Activated naive CD4-positive, alpha-beta T cell treated with anti-CD3 and anti-CD28 coated beads for 36 hours (primary cell): ENCODE measurements at regions not wholly inside any gene's neighbourhood (a gene's known extent, or its start where the extent isn't known, plus 50 kb on each side); places are given as distances from the start of the nearest gene placed in this dataset.

Experiments used
- CTCF ChIA-PET: fragments of 350-600 bp; sonication (Branson Sonifier 250); formaldehyde crosslinking; loops from one replicate; lab custom pipeline; 2021; ENCODE audit warnings: antibody characterized with exemption; lab: Charles Lee
- DNase-seq: peaks from one replicate; pipeline ENCODE4 v3.0.0-alpha.2; 2020
- H3K27ac Mint-ChIP-seq: one replicate; pipeline ENCODE4 v1.8.0; 2021; ENCODE audit warnings: mild to moderate bottlenecking, mixed read lengths
- H3K27me3 Mint-ChIP-seq: one replicate; pipeline ENCODE4 v1.8.0; 2021; ENCODE audit warnings: low read depth, mixed read lengths
- H3K36me3 Mint-ChIP-seq: one replicate; pipeline ENCODE4 v1.8.0; 2021; ENCODE audit warnings: low read depth, mixed read lengths
- H3K4me1 Mint-ChIP-seq: one replicate; pipeline ENCODE4 v1.8.0; 2021; ENCODE audit warnings: low read depth, mixed read lengths
- H3K4me3 Mint-ChIP-seq: one replicate; pipeline ENCODE4 v1.8.0; 2021; ENCODE audit warnings: mild to moderate bottlenecking, moderate library complexity, mixed read lengths
- H3K9me3 Mint-ChIP-seq: one replicate; pipeline ENCODE4 v1.8.0; 2021; ENCODE audit warnings: mixed read lengths
- intact Hi-C: fragments of 100-400 bp; cut with micrococcal nuclease; formaldehyde crosslinking; loops from one replicate; pipeline ENCODE4 v1.15.1; 2023

DNA sequence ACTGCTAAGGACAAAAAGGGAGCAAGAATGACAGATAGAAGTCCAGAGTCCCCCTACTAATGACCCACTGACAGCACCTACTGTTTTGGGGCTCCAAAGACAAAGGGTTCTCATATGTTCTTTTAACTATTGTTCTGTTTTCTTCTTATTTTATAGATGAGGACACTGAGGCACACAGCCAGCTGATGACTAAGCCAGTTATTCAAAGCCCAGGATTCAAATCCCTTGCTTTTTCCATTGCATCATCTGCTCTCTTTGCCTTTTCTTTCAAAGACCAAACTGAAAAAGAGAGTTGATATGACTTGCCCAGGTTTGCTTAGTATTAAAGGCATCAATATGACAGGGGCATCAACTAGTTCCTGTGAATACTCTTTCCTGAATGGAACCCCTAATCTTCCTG lies 299.8 kb downstream of the LRATD1 start:
- DNase-seq, result no peak
- intact Hi-C loops, result no loop called here
- Mint-ChIP-seq H3K9me3 (peaks cover 5% of the 10 kb centered on the region), H3K27ac (no peak overlapping the region), H3K4me1 (no peaks in the 10 kb centered on the region), H3K4me3 (no peak overlapping the region), H3K27me3 (peaks cover 2% of the 10 kb centered on the region), H3K36me3 (peaks cover 1% of the 10 kb centered on the region)
- CTCF ChIA-PET, result no interaction called here

DNA sequence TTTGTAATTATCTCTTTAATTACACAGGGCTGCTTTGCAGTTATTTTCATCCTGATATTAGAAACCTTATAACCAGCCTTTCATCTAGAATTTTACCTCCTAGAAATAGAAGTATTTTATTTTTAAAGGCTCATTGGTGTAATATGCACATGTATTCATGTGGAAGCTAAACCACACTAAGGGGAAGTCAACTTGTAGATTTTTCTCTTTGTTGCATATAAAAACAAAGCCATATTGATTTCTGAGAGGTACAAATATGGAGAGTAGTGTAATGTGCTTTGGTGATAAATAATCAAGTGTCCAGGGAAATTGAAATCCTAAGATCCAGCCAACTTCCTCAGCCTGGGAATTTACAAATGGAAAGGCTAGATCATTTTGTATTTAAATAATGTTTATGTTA lies 301.2 kb downstream of the LRATD1 start:
- no peak for DNase-seq
- Mint-ChIP-seq H3K9me3 (peaks cover 5% of the 10 kb centered on the region), H3K27ac (no peak overlapping the region), H3K4me1 (no peaks in the 10 kb centered on the region), H3K4me3 (no peak overlapping the region), H3K27me3 (peaks cover 2% of the 10 kb centered on the region), H3K36me3 (peaks cover 1% of the 10 kb centered on the region)
- CTCF ChIA-PET, result no interaction called here
- intact Hi-C loops, result no loop called here

DNA sequence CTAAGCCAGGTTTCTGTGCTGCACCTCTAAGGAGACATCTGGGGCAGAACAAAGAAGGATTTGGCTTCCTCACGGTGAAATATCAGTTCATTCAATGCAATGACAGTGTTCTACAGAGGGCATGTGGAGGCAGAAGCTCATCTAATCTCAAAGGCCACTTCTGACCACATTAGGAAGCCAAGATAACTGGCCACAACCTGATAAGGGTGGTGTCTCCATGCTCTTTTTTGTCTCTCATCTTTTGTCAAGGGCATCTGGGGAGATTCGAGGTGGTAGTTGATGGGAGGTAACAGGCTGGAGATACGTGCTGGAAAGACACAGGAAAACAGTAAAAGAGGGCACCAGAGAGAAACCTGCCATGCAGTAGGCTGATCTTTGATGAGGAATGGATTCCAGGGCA lies 303.9 kb downstream of the LRATD1 start:
- Mint-ChIP-seq H3K36me3 (peaks cover 1% of the 10 kb centered on the region), H3K27me3 (no peaks in the 10 kb centered on the region), H3K4me1 (no peaks in the 10 kb centered on the region), H3K27ac (no peak overlapping the region), H3K4me3 (no peak overlapping the region), H3K9me3 (peaks cover 5% of the 10 kb centered on the region)
- CTCF ChIA-PET, result no interaction called here
- no peak for DNase-seq
- intact Hi-C loops, result no loop called here

DNA sequence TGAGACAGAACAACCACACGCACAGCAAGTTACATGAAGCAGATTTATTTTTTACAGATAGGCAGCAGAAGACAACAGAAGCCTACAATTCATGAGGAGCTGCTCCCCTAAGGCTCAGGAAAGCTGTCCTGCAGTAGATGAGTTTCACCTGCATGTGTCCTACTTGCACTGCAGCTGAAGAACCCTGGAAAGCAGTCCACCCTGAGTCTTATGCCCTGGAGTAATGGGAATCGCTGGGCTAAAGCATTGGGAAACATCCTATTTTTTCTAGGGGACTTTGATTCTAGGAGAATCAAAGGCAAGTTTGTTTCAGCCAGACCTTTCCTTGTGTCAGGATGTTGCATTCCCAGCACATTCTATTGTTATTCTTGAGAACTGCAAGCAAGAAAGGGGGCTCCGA lies 304.8 kb downstream of the LRATD1 start:
- Mint-ChIP-seq H3K36me3 (peaks cover 1% of the 10 kb centered on the region), H3K27me3 (no peaks in the 10 kb centered on the region), H3K27ac (no peak overlapping the region), H3K9me3 (peaks cover 5% of the 10 kb centered on the region), H3K4me1 (no peaks in the 10 kb centered on the region), H3K4me3 (no peak overlapping the region)
- DNase-seq, result no peak
- CTCF ChIA-PET, result no interaction called here
- intact Hi-C loops, result no loop called here

- Mint-ChIP-seq H3K27me3 (peaks cover 3% of the 10 kb centered on the region), H3K9me3 (peaks cover 13% of the 10 kb centered on the region), H3K4me1 (no peaks in the 10 kb centered on the region), H3K27ac (no peak overlapping the region), H3K36me3 (peaks cover 1% of the 10 kb centered on the region), H3K4me3 (no peak overlapping the region)
- DNase-seq, result no peak
- CTCF ChIA-PET, result no interaction called here
- intact Hi-C loops, result no loop called here
Measured at GRCh38 chr2:14941151-14941631, 308.7 kb downstream of the LRATD1 start.

DNA sequence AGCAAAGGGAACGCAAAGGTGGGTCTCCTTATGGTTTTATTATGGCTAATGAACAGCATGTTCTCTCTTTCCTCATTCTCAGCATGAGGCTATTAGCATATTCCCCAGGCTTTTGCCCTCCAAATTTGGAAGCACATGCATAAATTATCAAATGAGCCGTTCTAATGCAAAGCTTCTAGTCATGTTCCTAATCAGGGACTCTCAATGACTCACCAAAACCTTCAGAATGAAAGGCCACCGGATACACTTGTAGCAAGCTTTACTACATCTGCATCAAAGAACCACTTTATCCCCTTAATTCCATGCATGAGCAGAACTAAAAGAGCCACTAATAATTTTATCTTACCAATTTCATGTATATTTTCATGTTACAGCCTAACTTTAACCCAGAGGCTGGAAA lies 310.5 kb downstream of the LRATD1 start:
- Mint-ChIP-seq H3K36me3 (no peaks in the 10 kb centered on the region), H3K4me3 (no peak overlapping the region), H3K9me3 (peaks cover 8% of the 10 kb centered on the region), H3K4me1 (no peaks in the 10 kb centered on the region), H3K27ac (no peak overlapping the region), H3K27me3 (peaks cover 3% of the 10 kb centered on the region)
- DNase-seq, result no peak
- intact Hi-C loops, result no loop called here
- CTCF ChIA-PET, result interaction anchor here (0.8 kb wide), 1 partner anchor 217 kb away, joined by 3 read pairs; no protein-coding TSS in a partner anchor

DNA sequence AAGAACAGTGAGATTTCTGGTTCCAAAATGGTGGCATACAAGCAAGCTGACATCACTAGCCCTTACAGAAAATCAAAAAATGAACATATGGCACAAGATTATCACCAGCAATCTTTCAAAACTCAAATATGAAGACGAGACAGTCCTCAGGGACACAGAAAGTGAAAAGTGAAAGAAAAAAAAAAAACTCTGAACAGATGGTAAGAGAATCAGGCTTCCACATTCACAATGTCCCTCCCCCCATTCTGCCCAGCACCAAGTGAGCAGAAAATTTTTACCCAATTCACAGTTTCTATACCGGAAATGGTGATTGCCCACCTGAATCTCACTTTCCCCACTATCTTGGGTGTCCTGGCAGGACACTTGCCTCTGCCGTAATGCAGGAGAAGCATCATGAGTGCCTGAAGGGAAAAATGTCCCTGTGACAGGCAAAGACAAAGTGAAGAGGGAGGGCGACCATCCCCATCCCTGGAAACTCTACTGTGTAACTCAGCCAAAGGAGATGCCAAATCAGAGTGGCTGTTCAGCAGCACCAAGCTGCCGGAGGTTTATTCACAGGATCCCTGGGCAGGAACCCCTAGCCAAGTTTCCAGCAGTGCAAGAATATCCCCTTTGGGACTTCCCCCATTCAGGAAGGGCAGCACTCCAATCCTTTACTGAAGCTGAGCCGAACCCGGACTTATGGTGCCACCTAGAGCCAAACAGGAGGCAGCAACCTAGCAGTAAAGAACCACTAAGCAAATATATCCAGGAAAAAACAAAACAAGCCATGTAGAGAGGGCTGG lies 312.2 kb downstream of the LRATD1 start:
- CTCF ChIA-PET, result interaction anchor here (0.7 kb wide), 1 partner anchor 221 kb away, joined by 3 read pairs; no protein-coding TSS in a partner anchor
- intact Hi-C loops, result no loop called here
- Mint-ChIP-seq H3K9me3 (peaks cover 8% of the 10 kb centered on the region), H3K4me1 (no peaks in the 10 kb centered on the region), H3K4me3 (no peak overlapping the region), H3K27me3 (peaks cover 3% of the 10 kb centered on the region), H3K27ac (no peak overlapping the region), H3K36me3 (no peaks in the 10 kb centered on the region)
- no peak for DNase-seq

- peaks cover 7% of the 10 kb centered on the region for H3K9me3 Mint-ChIP-seq
- H3K27ac Mint-ChIP-seq, result no peak overlapping the region
- H3K36me3 Mint-ChIP-seq, result no peaks in the 10 kb centered on the region
- DNase-seq, result no peak
- intact Hi-C loops, result no loop called here
- no peaks in the 10 kb centered on the region for H3K4me1 Mint-ChIP-seq
- H3K27me3 Mint-ChIP-seq, result peaks cover 8% of the 10 kb centered on the region
- no peak overlapping the region for H3K4me3 Mint-ChIP-seq
- CTCF ChIA-PET, result no interaction called here
Measured at GRCh38 chr2:14951569-14952285, 319.2 kb downstream of the LRATD1 start.

DNA sequence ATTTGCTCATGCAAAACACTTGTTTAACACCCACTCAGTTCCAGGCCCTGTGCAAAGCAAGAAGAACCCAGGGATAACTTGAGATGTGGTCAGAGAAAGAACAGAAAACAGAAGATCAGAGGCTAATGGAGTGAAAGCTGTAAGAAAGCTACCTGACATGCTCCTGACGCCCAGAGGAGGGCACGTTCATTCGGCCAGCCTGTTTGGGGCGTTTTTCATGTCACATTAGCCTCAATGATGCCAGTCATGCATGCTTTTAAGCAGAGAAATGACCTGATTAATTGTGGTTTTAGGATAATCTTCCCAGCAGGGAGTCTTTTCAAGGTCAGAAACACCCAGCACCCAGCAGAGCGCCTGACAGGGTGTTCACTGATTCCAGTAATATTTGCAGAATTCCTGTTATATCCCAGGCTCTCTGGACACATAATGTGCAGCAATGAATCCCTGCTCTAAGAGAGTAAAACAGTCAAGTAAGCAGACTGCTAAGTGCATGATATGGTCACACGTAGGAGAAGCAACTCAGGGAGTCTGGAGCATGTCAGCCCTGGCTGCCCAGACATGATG lies 320.0 kb downstream of the LRATD1 start:
- DNase-seq, result no peak
- CTCF ChIA-PET, result no interaction called here
- H3K27me3 Mint-ChIP-seq, result peaks cover 8% of the 10 kb centered on the region
- no peaks in the 10 kb centered on the region for H3K36me3 Mint-ChIP-seq
- H3K9me3 Mint-ChIP-seq, result peaks cover 7% of the 10 kb centered on the region
- intact Hi-C loops, result no loop called here
- H3K4me1 Mint-ChIP-seq, result no peaks in the 10 kb centered on the region
- no peak overlapping the region for H3K27ac Mint-ChIP-seq
- H3K4me3 Mint-ChIP-seq, result no peak overlapping the region

DNA sequence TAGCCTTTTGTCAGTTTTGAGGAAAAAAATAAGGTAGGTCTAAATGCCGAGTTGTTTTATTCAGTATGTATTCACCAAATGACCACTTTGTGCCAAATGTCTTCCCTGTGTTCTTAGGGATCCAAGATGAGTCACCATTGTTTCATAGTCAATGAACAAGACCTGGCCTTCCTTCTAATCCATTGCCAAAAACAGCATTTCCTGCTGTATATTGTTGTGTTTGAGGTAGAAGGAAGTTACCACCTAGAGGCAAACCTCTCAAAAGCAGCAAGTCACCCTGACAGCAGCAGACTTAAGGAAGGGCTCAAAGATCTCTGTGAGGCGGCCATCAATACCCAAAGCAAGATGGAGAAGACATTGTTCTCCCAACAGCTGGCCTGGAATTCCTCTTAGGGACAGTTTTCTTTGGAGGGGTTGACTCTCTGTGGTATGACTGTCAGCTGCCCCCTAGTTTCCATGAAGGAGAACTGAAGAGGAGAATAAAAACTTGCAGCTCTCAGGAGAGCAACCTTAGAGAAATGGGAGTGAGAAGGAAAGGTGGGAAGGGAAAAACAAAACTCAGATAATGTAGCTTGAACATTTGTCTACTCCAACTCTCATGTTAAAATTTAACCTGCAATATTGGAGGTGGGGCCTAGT lies 328.3 kb downstream of the LRATD1 start:
- no peaks in the 10 kb centered on the region for H3K36me3 Mint-ChIP-seq
- H3K4me1 Mint-ChIP-seq, result no peaks in the 10 kb centered on the region
- no peak for DNase-seq
- no peak overlapping the region for H3K4me3 Mint-ChIP-seq
- peaks cover 7% of the 10 kb centered on the region for H3K9me3 Mint-ChIP-seq
- H3K27ac Mint-ChIP-seq, result no peak overlapping the region
- CTCF ChIA-PET, result no interaction called here
- intact Hi-C loops, result no loop called here
- H3K27me3 Mint-ChIP-seq, result peaks cover 5% of the 10 kb centered on the region

GRCh38 chr2:14967729-14968128 lies 335.2 kb downstream of the LRATD1 start:
- Mint-ChIP-seq H3K27ac (no peak overlapping the region), H3K36me3 (no peaks in the 10 kb centered on the region), H3K27me3 (peaks cover 2% of the 10 kb centered on the region), H3K9me3 (no peaks in the 10 kb centered on the region), H3K4me1 (no peaks in the 10 kb centered on the region), H3K4me3 (no peak overlapping the region)
- intact Hi-C loops, result no loop called here
- no peak for DNase-seq
- CTCF ChIA-PET, result no interaction called here

GRCh38 chr2:14975381-14975780 lies 342.9 kb downstream of the LRATD1 start:
- H3K36me3 Mint-ChIP-seq, result no peaks in the 10 kb centered on the region
- CTCF ChIA-PET, result no interaction called here
- H3K27ac Mint-ChIP-seq, result no peak overlapping the region
- no peak for DNase-seq
- H3K4me3 Mint-ChIP-seq, result no peak overlapping the region
- peaks cover 3% of the 10 kb centered on the region for H3K4me1 Mint-ChIP-seq
- no peaks in the 10 kb centered on the region for H3K9me3 Mint-ChIP-seq
- peaks cover 9% of the 10 kb centered on the region for H3K27me3 Mint-ChIP-seq
- intact Hi-C loops, result no loop called here
